ENCODE measurements at regions not wholly inside any gene's neighbourhood (a gene's known extent, or its start where the extent isn't known, plus 50 kb on each side); places are given as distances from the start of the nearest gene placed in this dataset.

DNA sequence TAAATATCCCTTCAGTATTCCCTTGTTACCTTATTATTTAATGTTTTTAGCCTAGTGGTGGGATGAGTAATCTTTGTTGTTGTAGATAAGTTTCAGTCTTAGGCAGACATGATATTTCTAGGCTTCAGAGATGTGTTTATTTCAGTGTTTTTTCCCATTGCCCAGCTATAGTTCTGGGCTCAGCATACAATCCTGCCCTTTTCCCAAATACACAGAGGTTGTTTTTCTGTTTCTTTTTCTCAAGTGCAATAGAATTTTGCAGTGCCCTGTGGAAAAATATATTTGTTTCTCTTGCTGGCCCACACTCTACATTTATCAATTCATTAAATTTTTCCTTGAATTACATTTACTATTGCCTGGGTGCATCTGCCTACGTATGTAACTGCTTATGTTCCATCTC is 321.8 kb downstream of the KCNJ3 start:
- Histone ChIP-seq H2AFZ (ENCODE audit: low read depth, low read length) (no peak overlapping the region), H3K27ac (ENCODE audit: low read depth, low read length) (no peak overlapping the region), H3K9me3 (ENCODE audit: insufficient read depth, low read depth, low read length) (no peaks in the 10 kb centered on the region), H3K4me3 (ENCODE audit: insufficient read depth, low read depth, low read length) (no peak overlapping the region), H3K79me2 (ENCODE audit: insufficient read depth, low read length) (no peaks in the 10 kb centered on the region), H4K20me1 (ENCODE audit: insufficient read depth, low read length) (no peaks in the 10 kb centered on the region), H3K9ac (ENCODE audit: low read length) (no peak overlapping the region), H3K4me2 (ENCODE audit: low read length) (no peak overlapping the region), H3K36me3 (ENCODE audit: insufficient read depth, low read length) (no peaks in the 10 kb centered on the region), H3K4me1 (ENCODE audit: insufficient read depth, low read length) (no peaks in the 10 kb centered on the region), H3K27me3 (ENCODE audit: insufficient read depth, low read length) (no peaks in the 10 kb centered on the region)
- Mint-ChIP-seq H3K9me3 (ENCODE audit: unreplicated experiment) (no peaks in the 10 kb centered on the region), H3K27me3 (ENCODE audit: low read depth, unreplicated experiment) (no peaks in the 10 kb centered on the region), H3K27ac (ENCODE audit: unreplicated experiment) (no peak overlapping the region), H3K36me3 (ENCODE audit: low read depth, unreplicated experiment) (no peaks in the 10 kb centered on the region), H3K4me1 (ENCODE audit: low read depth, unreplicated experiment) (no peaks in the 10 kb centered on the region), H3K4me3 (ENCODE audit: unreplicated experiment) (no peak overlapping the region)
- FAIRE-seq (no peak), DNase-seq (ENCODE audit: low read depth) (no peak)
- TF ChIP-seq, protein P1, sequence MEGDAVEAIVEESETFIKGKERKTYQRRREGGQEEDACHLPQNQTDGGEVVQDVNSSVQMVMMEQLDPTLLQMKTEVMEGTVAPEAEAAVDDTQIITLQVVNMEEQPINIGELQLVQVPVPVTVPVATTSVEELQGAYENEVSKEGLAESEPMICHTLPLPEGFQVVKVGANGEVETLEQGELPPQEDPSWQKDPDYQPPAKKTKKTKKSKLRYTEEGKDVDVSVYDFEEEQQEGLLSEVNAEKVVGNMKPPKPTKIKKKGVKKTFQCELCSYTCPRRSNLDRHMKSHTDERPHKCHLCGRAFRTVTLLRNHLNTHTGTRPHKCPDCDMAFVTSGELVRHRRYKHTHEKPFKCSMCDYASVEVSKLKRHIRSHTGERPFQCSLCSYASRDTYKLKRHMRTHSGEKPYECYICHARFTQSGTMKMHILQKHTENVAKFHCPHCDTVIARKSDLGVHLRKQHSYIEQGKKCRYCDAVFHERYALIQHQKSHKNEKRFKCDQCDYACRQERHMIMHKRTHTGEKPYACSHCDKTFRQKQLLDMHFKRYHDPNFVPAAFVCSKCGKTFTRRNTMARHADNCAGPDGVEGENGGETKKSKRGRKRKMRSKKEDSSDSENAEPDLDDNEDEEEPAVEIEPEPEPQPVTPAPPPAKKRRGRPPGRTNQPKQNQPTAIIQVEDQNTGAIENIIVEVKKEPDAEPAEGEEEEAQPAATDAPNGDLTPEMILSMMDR (IDR thresholded peaks at IDR 0.05; ENCODE audit: insufficient read depth, low read depth, low read length), result no peak
- TF ChIP-seq EZH2 (IDR thresholded peaks at IDR 0.05; ENCODE audit: insufficient read depth, low read length), result no peak

DNA sequence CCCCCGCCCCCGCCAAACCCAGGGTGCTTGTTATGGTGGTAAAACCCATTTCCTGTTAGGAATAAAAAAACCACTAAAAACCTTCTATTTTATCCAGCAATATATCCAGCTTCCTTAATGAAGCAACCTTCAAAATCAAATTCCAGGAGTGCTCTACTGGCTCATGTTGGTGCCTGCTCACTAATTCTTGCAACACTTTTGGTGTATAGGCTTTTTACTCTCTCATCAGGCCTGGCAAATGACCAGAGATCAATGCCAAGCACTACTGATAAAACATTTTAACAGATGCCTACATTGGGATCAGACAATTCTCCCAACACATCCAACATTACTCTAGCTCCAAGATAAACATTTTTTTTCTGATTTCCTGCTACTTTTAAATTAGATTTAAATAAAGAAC is 312.4 kb downstream of the KCNJ3 start:
- Histone ChIP-seq H3K79me2 (ENCODE audit: insufficient read depth, low read length) (no peaks in the 10 kb centered on the region), H3K36me3 (ENCODE audit: insufficient read depth, low read length) (no peaks in the 10 kb centered on the region), H3K27ac (ENCODE audit: low read depth, low read length) (no peak overlapping the region), H3K4me2 (ENCODE audit: low read length) (no peak overlapping the region), H4K20me1 (ENCODE audit: insufficient read depth, low read length) (no peaks in the 10 kb centered on the region), H3K9ac (ENCODE audit: low read length) (no peak overlapping the region), H3K4me3 (ENCODE audit: insufficient read depth, low read depth, low read length) (no peak overlapping the region), H2AFZ (ENCODE audit: low read depth, low read length) (no peak overlapping the region), H3K9me3 (ENCODE audit: insufficient read depth, low read depth, low read length) (no peaks in the 10 kb centered on the region), H3K27me3 (ENCODE audit: insufficient read depth, low read length) (no peaks in the 10 kb centered on the region), H3K4me1 (ENCODE audit: insufficient read depth, low read length) (no peaks in the 10 kb centered on the region)
- no peak overlapping the region for H3K27ac Mint-ChIP-seq (ENCODE audit: unreplicated experiment)
- H3K4me1 Mint-ChIP-seq (ENCODE audit: low read depth, unreplicated experiment), result no peaks in the 10 kb centered on the region
- no peaks in the 10 kb centered on the region for H3K36me3 Mint-ChIP-seq (ENCODE audit: low read depth, unreplicated experiment)
- H3K4me3 Mint-ChIP-seq (ENCODE audit: unreplicated experiment), result no peak overlapping the region
- no peak for TF ChIP-seq EZH2 (IDR thresholded peaks at IDR 0.05; ENCODE audit: insufficient read depth, low read length)
- TF ChIP-seq, protein P1 (IDR thresholded peaks at IDR 0.05; ENCODE audit: insufficient read depth, low read depth, low read length), result no peak
- H3K9me3 Mint-ChIP-seq (ENCODE audit: unreplicated experiment), result no peaks in the 10 kb centered on the region
- FAIRE-seq, result no peak
- no peaks in the 10 kb centered on the region for H3K27me3 Mint-ChIP-seq (ENCODE audit: low read depth, unreplicated experiment)
- DNase-seq (ENCODE audit: low read depth), result no peak

DNA sequence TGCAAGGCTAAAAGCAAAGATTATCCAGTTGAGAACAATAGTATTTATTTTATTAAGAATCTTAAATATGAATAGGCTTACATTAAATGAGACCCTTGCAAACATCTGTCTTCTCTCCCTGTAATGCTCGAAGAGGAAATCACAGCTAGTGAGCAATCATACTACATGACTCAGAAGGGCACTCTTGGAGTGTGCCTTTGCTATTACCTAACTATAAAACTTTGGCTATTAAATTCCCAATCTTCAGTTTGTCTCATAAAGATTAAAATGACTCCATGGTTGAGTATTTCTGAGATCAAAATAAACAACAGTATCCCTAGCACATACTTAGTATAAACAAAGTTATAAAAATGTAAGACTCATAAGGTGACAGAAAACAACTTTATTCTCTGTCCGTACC is 296.9 kb downstream of the KCNJ3 start:
- Mint-ChIP-seq H3K4me3 (ENCODE audit: unreplicated experiment) (no peak overlapping the region), H3K27me3 (ENCODE audit: low read depth, unreplicated experiment) (no peaks in the 10 kb centered on the region), H3K36me3 (ENCODE audit: low read depth, unreplicated experiment) (no peaks in the 10 kb centered on the region), H3K9me3 (ENCODE audit: unreplicated experiment) (no peaks in the 10 kb centered on the region), H3K27ac (ENCODE audit: unreplicated experiment) (no peak overlapping the region), H3K4me1 (ENCODE audit: low read depth, unreplicated experiment) (no peaks in the 10 kb centered on the region)
- H3K9ac ChIP-seq (ENCODE audit: low read length), result no peak overlapping the region
- DNase-seq (ENCODE audit: low read depth) (no peak), FAIRE-seq (no peak)
- H3K4me1 ChIP-seq (ENCODE audit: insufficient read depth, low read length), result no peaks in the 10 kb centered on the region
- H3K9me3 ChIP-seq (ENCODE audit: insufficient read depth, low read depth, low read length), result no peaks in the 10 kb centered on the region
- no peaks in the 10 kb centered on the region for H3K27me3 ChIP-seq (ENCODE audit: insufficient read depth, low read length)
- no peaks in the 10 kb centered on the region for H3K36me3 ChIP-seq (ENCODE audit: insufficient read depth, low read length)
- no peak overlapping the region for H3K4me3 ChIP-seq (ENCODE audit: insufficient read depth, low read depth, low read length)
- no peak overlapping the region for H3K27ac ChIP-seq (ENCODE audit: low read depth, low read length)
- TF ChIP-seq, protein P1 (IDR thresholded peaks at IDR 0.05; ENCODE audit: insufficient read depth, low read depth, low read length), result no peak
- no peak for TF ChIP-seq EZH2 (IDR thresholded peaks at IDR 0.05; ENCODE audit: insufficient read depth, low read length)
- no peak overlapping the region for H2AFZ ChIP-seq (ENCODE audit: low read depth, low read length)
- no peak overlapping the region for H3K4me2 ChIP-seq (ENCODE audit: low read length)
- H3K79me2 ChIP-seq (ENCODE audit: insufficient read depth, low read length), result no peaks in the 10 kb centered on the region
- no peaks in the 10 kb centered on the region for H4K20me1 ChIP-seq (ENCODE audit: insufficient read depth, low read length)

Data from astrocyte (in vitro differentiated cells and primary cell).